Amniotic stem cell (primary cell): ENCODE measurements at regions not wholly inside any gene's neighbourhood (a gene's known extent, or its start where the extent isn't known, plus 50 kb on each side); places are given as distances from the start of the nearest gene placed in this dataset.

ENCODE experiments used
- DNase-seq: peaks from one replicate; lab custom pipeline; 2025; lab: John Stamatoyannopoulos, UW

DNA sequence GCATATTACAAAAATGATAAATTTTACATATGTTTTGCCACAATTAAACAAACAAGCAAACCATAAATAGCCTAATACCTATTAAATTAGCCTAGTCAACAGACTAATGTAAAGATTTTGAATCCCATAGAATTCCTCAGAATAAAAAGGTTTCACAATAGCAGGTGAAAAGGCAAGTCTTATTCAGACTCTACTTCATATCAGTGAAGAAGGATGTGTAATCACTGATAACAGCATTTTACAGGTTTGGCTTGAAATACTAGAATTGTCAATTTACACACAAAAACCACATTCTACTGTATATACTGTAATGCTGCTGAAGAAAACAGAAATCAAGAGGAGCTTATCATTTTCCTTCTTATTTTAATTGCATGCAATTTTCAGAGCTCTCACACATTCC lies 90.8 kb upstream of the SSTR1 start:
- no peak for DNase-seq

DNA sequence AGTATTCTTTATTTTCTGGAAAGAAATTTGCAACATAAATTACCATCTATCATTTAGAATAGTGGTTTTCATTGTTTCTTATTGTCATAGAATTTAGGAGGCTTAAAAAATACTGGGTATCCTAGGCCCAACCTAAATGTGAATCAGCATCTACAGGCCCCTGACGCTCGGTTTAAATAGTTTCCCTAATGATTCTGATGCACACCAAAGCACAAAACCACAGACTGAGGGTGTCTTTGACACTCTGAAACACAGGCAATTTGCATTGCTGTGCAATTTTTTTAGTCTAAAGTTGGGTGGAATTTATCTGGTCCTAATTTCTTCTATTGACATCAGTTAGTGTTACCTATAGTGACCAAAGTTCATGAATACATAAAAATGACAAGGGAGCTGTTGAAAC lies 87.6 kb upstream of the SSTR1 start:
- DNase-seq, result no peak

DNA sequence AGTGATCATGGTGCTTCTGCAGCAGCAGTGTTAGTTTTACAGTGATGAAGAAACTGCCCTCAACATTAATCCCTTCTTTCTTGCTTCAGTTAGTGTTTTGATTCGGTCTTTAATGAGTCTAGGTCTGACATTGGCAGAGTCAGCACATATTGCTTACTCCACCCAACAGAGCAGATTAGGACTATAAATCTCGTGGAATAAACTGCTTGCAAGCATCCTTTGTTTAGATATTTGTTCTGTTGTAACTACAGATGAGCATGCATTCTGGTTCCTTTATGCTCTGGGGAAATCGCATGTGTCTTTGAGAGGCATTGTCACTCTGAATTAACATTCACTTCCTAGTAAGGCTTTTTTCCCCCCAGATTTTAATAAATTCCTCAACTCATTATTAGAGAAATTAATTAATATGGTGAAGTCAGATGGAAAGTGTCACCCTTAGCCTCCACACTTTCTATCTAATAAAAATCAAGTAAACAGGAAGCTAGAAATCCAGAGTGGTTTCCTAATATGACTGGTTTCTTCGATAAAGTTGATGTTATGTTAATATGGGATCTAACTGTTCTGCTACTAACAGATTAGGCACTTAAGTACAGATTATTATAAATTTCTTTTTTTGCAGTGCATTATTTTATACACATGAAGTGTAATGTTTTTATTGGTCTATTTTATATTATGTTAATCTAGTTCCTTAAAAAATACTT lies 86.2 kb upstream of the SSTR1 start:
- no peak for DNase-seq

DNA sequence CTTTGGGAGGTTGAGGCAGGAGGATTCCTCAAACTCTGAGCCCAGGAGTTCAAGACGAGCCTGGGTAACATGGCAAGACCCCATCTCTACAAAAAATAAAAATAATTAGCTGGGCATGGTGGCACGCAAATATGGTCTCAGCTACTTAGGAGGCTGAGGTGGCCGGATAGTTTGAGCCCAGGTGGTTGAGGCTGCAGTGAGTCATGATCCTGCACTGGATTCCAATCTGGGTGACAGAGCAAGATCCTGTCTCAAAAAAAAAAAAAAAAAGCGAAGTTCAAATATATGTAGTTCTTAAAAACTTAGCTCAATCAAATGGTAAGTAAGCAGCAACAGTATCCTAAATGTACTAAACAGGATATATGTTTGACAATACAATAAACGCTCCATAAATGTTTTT lies 85.5 kb upstream of the SSTR1 start:
- DNase-seq, result no peak

DNA sequence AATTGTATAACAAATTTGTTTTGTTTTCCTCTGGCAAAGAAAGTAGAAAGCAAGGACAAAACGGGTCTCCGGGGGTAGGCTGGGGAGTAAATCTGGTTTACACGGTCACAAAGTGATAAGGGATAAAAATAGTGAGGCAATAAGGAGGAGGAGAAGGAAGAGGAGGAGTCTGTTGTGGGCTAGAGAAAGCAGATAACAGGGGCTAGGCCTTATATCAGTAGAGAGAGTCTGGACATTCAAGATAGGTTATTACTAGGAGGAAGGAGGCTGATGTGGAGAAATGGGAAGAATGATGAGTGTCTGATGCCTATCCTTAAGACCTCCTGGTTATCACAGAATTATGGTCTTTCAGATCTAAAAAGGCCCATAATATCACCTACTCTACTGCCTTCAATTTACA lies 83.2 kb upstream of the SSTR1 start:
- DNase-seq, result no peak

DNA sequence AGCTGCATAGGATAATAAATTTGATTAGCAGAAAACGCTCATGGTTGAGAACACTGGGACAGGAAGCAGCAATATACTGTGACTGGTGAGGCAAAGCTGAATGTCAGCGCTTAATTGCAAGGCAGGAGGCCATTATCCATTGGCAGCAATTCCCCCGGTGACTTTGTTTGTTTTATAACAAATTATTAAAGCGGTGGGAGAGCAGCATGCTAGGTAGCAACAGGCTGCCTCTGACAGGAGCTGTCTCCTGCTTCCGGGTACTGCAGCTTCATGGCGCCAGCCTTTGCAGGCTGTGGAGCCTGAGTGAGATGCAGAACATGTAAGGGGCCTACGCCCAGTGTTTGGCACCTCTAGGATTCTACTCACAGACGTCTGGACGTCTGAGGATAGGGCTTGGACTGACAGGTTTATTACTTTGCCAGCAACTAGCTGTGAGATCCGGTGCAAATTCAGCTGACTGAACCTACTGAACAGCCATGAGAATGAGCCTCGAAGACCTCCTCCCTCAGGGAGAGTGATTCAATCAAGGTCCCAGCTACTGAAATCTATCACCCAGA lies 82.1 kb upstream of the SSTR1 start:
- no peak for DNase-seq

DNA sequence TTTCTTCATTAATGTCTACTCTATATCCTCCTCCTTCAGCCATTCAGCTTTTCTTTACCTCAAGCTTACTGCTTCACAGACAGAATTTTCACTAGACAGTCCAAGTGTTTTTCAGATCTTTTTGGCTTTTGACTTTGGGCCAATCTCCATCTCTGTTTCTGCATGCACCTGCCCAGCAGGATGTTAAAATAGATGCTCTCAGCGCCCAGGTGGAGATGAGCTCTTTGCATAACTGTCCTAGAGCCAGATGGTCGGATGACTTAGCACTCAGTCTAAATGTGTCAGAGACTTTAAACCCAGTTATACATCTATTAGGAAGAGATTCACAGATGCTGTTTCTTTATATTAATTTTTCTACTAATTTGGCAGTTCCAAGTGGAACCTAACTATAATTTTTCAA lies 80.3 kb upstream of the SSTR1 start:
- DNase-seq, result no peak

DNA sequence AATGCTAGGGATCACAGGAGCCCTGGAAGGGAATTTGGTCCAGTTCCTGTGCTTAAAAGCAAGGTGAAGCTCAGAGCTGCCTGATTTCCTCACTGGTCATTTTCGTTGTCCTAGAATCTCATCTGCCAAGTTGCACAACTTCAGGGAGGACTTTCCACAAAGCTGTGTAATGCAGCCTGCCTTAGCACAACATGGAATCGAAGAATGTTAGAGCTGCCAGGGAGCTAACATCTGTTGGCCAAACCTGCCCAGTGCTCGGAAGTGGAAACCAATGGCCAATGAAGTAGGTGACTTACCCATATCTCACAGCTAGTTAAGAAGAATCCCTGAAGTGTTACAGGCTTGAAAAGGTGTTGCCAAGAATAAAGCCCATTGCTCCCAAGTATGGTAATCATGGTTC lies 79.9 kb upstream of the SSTR1 start:
- no peak for DNase-seq

DNA sequence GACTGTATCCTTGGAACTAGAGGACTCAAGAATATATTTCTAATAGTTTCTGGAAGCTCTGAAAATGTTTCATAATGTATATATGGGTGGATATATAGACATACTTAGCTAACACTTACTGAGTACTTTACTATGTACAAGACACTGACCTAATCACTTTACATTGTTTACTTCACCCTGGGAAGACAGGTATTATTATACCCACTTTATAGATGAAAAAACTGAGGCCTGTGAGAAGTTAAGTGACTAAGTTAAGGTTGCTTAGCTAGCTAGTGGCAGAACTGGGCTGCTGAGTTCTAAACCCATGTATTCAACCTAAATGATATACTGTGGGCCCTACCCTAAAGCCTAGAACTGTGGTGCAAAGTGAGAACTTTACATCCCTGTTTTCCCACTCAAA lies 79.1 kb upstream of the SSTR1 start:
- DNase-seq, result no peak

DNA sequence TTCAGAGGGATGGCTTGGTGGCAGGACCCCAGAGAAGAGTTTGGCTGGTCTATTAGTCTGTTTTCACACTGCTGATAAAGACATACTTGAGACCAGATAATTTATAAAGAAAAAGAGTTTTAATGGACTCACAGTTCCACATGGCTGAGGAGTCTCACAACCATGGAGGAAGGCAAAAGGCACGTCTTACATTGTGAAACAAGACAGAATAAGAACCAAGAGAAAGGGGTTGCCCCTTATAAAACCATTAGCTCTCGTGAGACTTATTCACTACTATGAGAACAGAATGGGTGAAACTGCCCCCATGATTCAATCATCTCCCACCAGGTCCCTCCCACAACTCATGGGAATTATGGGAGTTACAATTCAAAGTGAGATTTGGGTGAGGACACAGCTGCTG lies 78.5 kb upstream of the SSTR1 start:
- no peak for DNase-seq

DNA sequence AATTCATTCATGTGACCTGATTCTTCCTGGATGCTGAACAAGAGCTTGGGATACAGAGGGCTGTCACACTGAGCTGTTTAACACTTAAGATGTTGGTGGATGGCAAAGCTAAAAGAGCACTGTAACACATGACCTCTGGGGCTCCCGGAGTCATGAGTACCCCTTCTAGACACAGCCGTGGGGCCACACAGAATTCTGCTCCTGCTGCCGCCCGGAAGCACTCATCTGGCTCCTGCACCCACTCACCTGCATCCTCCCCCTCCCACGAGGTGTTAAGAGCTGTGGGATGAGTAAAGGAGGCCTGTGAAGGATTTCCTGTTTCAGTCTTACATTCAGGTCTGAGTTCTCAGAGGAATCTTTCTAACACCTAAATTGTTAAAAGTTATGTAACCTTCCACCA lies 78.0 kb upstream of the SSTR1 start:
- DNase-seq, result no peak

DNA sequence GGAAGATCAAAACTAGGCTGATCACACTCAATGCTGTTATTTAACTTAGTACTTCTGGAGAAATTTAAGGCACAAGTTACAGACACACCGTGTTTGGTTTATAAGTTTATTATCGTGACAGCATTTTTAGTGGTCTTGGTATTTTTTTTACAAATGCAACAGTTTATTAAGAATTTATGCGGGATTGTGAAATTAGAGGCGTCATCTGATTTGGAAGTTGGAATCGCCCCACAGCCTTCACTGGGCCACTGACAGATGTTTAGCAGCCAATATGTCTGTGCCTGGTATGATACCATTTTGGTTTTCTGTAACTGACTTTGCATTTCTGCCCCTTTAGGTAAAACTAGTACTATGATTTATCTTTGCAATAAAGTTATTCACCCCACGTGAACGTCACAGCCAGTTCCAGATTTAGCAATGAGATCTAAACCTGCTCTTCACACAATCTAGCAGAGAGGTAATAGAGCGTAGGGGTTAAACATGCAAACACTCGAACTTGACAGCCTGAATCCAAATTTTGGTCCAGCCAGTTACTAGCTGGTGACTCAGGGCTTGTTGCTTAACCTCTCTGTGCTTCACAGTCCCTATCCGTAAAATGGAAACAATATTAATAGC lies 73.2 kb upstream of the SSTR1 start:
- no peak for DNase-seq

DNA sequence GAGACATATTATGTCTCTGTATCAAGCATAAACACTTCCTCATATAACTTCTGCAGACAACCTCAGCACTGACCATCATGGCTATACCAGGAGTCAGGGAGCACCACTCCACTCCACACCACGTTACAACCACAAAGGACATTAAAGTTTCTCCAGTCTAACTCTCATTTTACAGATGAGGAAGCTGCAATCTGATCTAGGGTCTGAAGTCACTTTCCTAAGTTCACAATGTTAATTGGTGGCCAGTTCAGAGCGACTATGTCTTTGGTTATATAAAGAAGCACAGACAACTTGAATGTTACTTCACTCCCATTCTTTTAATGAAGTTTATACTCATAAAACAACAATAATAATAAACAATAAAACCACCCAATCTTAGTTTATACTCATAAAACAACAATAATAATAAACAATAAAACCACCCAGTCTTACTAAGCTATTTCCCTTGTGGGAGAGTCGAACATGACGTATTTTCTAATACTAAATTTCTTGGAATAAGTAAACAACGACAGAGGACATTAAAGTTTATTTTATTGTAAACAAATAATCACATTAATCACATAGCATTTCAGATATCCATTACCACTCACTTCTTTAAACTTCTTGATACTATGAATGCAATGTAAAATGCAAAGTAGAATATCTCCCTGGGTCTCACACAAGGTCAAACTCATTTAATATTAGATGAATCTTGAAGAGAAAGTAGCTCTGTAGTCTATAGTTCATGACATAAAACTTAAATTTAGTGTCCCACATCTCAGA lies 72.4 kb upstream of the SSTR1 start:
- no peak for DNase-seq

DNA sequence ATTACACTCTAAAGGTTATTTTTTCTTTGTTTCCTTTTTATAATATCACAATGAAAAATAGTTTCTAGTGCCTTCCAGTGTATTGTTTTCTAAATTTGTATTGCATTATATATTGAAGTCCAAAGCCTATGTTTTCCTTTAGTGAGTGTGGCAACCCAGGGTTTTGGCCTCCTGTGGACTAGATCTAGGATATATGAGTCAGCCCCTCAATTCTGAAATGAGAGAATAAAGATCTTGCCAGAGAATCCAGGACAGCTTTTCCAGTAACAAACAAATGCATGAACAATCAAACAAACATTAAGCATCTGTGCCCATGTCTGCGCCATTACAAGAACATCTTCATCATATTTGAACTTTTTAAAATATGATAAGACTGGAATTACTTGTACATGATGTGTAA lies 70.7 kb upstream of the SSTR1 start:
- DNase-seq, result no peak

DNA sequence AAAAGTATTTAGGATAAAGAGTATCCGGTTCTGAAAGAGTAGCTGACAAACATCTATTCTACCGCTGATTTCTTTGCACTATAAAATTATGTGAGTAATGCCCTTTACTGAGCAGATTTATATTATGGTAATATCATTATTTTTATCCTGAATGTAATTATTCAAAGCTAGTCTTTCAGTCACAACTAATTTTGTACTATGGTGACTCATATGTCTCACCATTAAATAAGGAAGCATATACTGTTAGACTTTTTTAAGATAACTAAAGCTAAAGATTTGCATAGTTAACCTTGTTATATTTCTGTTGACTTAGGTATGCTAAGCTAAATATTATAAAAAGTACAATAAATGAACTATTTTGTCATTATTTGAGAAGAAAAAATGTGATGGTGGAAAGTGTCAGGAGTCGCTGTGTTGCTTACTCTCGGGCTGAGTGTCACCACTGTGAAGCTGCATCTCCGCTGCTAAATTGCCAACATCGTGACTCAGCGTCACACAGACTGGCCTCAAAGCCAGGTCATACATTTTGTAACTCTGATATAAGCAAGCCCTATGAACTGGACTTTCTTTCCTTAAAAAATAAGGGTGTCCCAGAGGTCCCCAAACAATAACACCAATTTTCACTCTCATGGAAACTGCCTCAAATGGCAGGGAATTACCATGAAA lies 69.1 kb upstream of the SSTR1 start:
- DNase-seq, result no peak

DNA sequence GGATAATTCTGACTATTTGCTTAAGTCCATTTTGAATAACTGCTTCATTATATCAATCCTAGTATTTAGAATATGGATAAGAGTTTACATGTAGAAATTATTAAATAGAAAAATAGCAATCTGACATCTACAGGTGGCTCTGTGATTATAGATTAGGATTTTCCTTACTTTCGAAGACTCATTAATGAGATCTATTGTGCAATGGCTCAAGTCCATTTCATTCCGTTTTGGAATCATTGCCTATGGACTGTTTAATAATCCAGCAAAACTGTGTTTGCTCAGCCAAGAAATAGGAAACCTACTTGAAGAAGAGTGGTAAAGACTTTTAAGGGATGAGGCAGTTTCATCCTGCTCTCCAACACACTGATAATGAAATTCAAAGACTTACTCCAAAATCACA lies 67.8 kb upstream of the SSTR1 start:
- no peak for DNase-seq

DNA sequence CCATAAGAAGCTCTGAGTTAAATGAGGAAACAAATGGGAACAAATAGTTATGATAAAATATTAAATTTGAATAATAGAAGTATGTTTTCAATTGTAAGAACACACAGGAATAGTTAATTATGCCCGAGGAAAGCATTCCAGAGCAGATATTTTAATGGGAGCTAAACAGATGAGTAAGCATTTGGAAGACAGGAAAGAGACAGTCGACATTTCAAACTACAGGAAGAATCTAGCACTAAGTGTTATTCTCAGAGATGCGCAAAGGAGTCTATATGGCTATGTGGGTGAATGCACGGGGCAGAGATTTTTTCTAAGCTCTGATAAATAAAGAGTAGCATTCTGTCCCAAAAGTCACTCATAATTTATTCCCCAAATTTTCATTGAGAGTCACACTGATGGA lies 64.5 kb upstream of the SSTR1 start:
- no peak for DNase-seq

DNA sequence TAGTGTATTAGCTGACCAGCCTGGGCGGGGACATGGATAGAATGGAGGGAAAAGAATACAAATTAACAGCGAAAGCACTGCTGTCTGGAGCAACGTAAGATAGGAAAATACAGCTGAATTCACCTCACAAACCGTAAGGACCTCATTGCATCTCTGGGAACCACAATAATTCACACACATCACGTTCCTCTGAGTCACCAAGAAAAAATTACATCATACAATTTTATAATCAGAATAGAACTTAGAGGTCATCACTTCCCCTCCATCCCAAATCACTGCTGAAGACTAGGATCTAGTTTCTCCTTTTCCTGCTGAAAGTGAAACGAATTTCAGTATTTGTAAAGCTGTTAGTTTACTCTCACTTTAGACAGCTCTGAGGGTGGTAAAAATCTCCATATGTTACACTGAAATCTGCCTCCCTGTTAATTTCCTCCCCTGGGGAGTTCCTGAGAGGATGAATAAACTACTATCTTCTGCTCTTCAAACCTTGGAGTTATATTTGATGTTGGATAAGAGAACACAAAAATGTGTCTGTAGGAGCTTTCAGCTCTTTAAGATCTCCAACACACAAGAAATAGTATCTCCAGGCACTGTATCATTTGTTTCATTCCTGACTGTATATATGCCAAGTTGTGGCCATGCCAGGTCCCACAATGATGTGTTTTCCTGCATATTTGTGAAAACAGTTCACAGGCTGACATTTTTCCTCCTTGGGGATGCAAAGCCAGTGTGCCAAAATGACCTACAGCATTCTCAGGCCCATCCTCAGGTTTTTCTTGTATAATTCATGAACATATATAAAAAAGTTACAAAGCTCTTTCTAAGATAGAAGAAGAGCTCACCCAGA lies 63.8 kb upstream of the SSTR1 start:
- DNase-seq, result no peak

DNA sequence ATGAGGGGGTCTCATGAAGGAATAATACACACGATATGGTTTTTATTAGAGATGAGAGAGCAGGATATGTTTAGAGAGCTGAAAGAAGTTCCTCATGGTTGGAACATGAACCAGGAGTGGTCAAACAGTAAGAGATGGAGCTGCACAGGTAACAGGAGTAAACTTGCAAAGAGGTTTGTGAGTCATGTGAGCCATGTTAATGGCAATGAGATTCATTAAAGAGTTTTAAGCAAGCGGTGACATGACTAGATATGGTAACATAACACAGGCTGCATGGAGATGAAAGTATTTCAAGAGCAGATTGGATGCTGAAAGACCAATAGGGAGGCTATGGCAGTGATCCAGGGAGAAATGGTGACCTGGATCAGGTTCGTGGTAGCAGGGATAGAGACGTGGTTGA lies 62.6 kb upstream of the SSTR1 start:
- no peak for DNase-seq

DNA sequence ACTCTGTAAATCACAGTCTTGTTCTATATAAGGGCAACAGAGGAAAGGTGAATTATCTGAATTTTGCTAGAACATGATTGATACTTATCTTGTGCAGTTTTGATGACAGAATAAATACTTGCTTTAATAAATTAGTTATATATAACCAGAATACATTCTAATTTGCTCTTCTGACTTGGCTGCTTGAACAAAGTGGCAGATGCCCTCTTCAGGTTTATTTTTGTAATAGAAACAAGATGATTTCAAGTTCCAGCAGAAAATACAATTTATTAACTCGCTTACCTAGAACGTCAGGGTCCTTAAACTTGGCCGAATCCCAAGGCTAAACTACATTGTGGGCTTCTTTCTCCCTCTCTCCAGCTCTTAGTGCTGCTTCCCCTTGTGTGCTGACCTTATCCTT lies 57.6 kb upstream of the SSTR1 start:
- DNase-seq, result no peak
